ENCODE measurements at regions not wholly inside any gene's neighbourhood (a gene's known extent, or its start where the extent isn't known, plus 50 kb on each side); places are given as distances from the start of the nearest gene placed in this dataset.

GRCh38 chr4:131381055-131381454, 1768.0 kb upstream of the PCDH10 start:
- TF ChIP-seq POLR2A (IDR thresholded peaks at IDR 0.05) (no peak), CTCF (IDR thresholded peaks at IDR 0.05) (no peak)
